Neural progenitor cell (in vitro differentiated cells): ENCODE measurements at regions not wholly inside any gene's neighbourhood (a gene's known extent, or its start where the extent isn't known, plus 50 kb on each side); places are given as distances from the start of the nearest gene placed in this dataset.
"Not testable (repeated sequence)": the region's sequence is repeated elsewhere in the genome, so short reads cannot be mapped to it uniquely, and the experiment has no call there.

Source experiments
- DNase-seq: peaks from one replicate; pipeline ENCODE4 v3.0.0-alpha.2; 2016; ENCODE audit warnings: low spot score
- H2AFZ ChIP-seq: fragments of 200-600 bp; sonication (generic); replicated peaks from 2 replicates; pipeline ENCODE4 v1.6.1; 2016; ENCODE audit warnings: antibody characterized with exemption
- H3F3A ChIP-seq: fragments of 200-600 bp; sonication (generic); 2 replicates; pipeline ENCODE4 v1.6.1; 2016; ENCODE audit warnings: antibody characterized with exemption, low read depth
- H3K27ac ChIP-seq: fragments of 200-600 bp; sonication (generic); 2 replicates; pipeline ENCODE4 v1.5.1; 2016; ENCODE audit warnings: mild to moderate bottlenecking
- H3K27me3 ChIP-seq: fragments of 200-600 bp; sonication (generic); 2 replicates; pipeline ENCODE4 v1.6.1; 2016; ENCODE audit warnings: mild to moderate bottlenecking, moderate library complexity
- H3K36me3 ChIP-seq: fragments of 200-600 bp; sonication (generic); 2 replicates; pipeline ENCODE4 v1.5.1; 2016
- H3K4me1 ChIP-seq: fragments of 200-600 bp; sonication (generic); 2 replicates; pipeline ENCODE4 v1.6.1; 2016; ENCODE audit warnings: mixed run types
- H3K4me2 ChIP-seq: fragments of 200-600 bp; sonication (generic); 2 replicates; pipeline ENCODE4 v1.6.1; 2016
- H3K4me3 ChIP-seq: fragments of 200-600 bp; sonication (generic); 2 replicates; pipeline ENCODE4 v1.5.1; 2016
- H3K79me2 ChIP-seq: fragments of 200-600 bp; sonication (generic); 2 replicates; pipeline ENCODE4 v1.6.1; 2016; ENCODE audit warnings: low read depth
- H3K9ac ChIP-seq: fragments of 200-600 bp; sonication (generic); 2 replicates; pipeline ENCODE4 v1.6.1; 2016
- H3K9me3 ChIP-seq: fragments of 200-600 bp; sonication (generic); 2 replicates; pipeline ENCODE4 v1.5.1; 2016; ENCODE audit warnings: low read depth
- H4K20me1 ChIP-seq: fragments of 200-600 bp; sonication (generic); 2 replicates; pipeline ENCODE4 v1.6.1; 2016; ENCODE audit warnings: low read depth
- H3K27ac Mint-ChIP-seq: 3 replicates; pipeline ENCODE4 v1.8.0; 2021; ENCODE audit warnings: mixed read lengths
- H3K27me3 Mint-ChIP-seq: 2 replicates; pipeline ENCODE4 v1.8.0; 2022; ENCODE audit warnings: low read depth, mild to moderate bottlenecking, inconsistent platforms, moderate library complexity, mixed read lengths; ENCODE audit not compliant: insufficient read depth
- H3K36me3 Mint-ChIP-seq: 3 replicates; pipeline ENCODE4 v1.8.0; 2021; ENCODE audit warnings: mixed read lengths
- H3K4me1 Mint-ChIP-seq: 3 replicates; pipeline ENCODE4 v1.8.0; 2021; ENCODE audit warnings: mixed read lengths
- H3K4me3 Mint-ChIP-seq: 3 replicates; pipeline ENCODE4 v1.8.0; 2021; ENCODE audit warnings: mild to moderate bottlenecking, moderate library complexity, mixed read lengths
- H3K9me3 Mint-ChIP-seq: 3 replicates; pipeline ENCODE4 v1.8.0; 2020; ENCODE audit warnings: mixed read lengths
- CTCF ChIP-seq: fragments of 200-600 bp; sonication (generic); IDR thresholded peaks from 2 replicates; pipeline ENCODE4 v1.5.1; 2017; ENCODE audit warnings: antibody characterized with exemption, mild to moderate bottlenecking
- EZH2 ChIP-seq: fragments of 200-600 bp; sonication (generic); IDR thresholded peaks from 2 replicates; pipeline ENCODE4 v1.6.1; 2017; ENCODE audit warnings: antibody characterized with exemption, mild to moderate bottlenecking, moderate library complexity
- EZH2phosphoT487 ChIP-seq: fragments of 200-600 bp; sonication (generic); IDR thresholded peaks from 2 replicates; pipeline ENCODE4 v1.6.1; 2017; ENCODE audit warnings: antibody characterized with exemption

GRCh38 chr10:78096486-78096885 is 62.8 kb downstream of the RPS24 start:
- not testable (repeated sequence) for H4K20me1 ChIP-seq, H3K27me3 Mint-ChIP-seq, H3K4me1 Mint-ChIP-seq, H3K9me3 ChIP-seq, H3K4me3 Mint-ChIP-seq, H3K9ac ChIP-seq, H3K4me1 ChIP-seq, H3K36me3 ChIP-seq, H3K79me2 ChIP-seq, DNase-seq, H3K4me2 ChIP-seq, H3F3A ChIP-seq, H3K27ac ChIP-seq, H3K36me3 Mint-ChIP-seq, H2AFZ ChIP-seq, H3K4me3 ChIP-seq, H3K27ac Mint-ChIP-seq, H3K27me3 ChIP-seq
- peaks cover 22% of the 10 kb centered on the region for H3K9me3 Mint-ChIP-seq

GRCh38 chr10:78102593-78102992 is 68.9 kb downstream of the RPS24 start:
- H3K27ac Mint-ChIP-seq, H3K36me3 Mint-ChIP-seq, H3K27me3 ChIP-seq, H3K4me3 Mint-ChIP-seq, H3F3A ChIP-seq, H3K9me3 ChIP-seq, H3K4me2 ChIP-seq, H3K4me1 ChIP-seq, DNase-seq, H3K27ac ChIP-seq, H3K27me3 Mint-ChIP-seq, H3K4me3 ChIP-seq, H3K9ac ChIP-seq, H2AFZ ChIP-seq, H3K79me2 ChIP-seq, H4K20me1 ChIP-seq, H3K4me1 Mint-ChIP-seq, H3K36me3 ChIP-seq: not testable (repeated sequence)
- peaks cover 55% of the 10 kb centered on the region for H3K9me3 Mint-ChIP-seq

GRCh38 chr10:78109210-78109609 is 75.5 kb downstream of the RPS24 start:
- H3K27me3 ChIP-seq, result no peaks in the 10 kb centered on the region
- Mint-ChIP-seq H3K27me3 (peaks cover 3% of the 10 kb centered on the region), H3K27ac (no peak overlapping the region), H3K4me1 (peaks cover 5% of the 10 kb centered on the region), H3K36me3 (no peaks in the 10 kb centered on the region), H3K4me3 (no peak overlapping the region), H3K9me3 (peaks cover 28% of the 10 kb centered on the region)
- H3K36me3 ChIP-seq, result no peaks in the 10 kb centered on the region
- H3K27ac ChIP-seq, result no peak overlapping the region
- no peak overlapping the region for H3K9ac ChIP-seq
- peak; percentile 14 for DNase-seq
- H3K4me3 ChIP-seq, result no peak overlapping the region
- H4K20me1 ChIP-seq, result no peaks in the 10 kb centered on the region
- peak overlapping the region; percentile 22 for H2AFZ ChIP-seq
- H3K9me3 ChIP-seq, result no peaks in the 10 kb centered on the region
- H3K4me2 ChIP-seq, result no peak overlapping the region
- H3F3A ChIP-seq, result no peaks in the 10 kb centered on the region
- H3K4me1 ChIP-seq, result no peaks in the 10 kb centered on the region
- no peaks in the 10 kb centered on the region for H3K79me2 ChIP-seq
- TF ChIP-seq EZH2 (no peak), CTCF (peak; percentile 10), EZH2phosphoT487 (no peak)

GRCh38 chr10:78115135-78115853 is 81.6 kb downstream of the RPS24 start:
- Mint-ChIP-seq H3K4me3 (no peak overlapping the region), H3K36me3 (no peaks in the 10 kb centered on the region), H3K9me3 (no peaks in the 10 kb centered on the region), H3K27me3 (peaks cover 3% of the 10 kb centered on the region), H3K4me1 (no peaks in the 10 kb centered on the region), H3K27ac (no peak overlapping the region)
- DNase-seq, result no peak
- H3K9me3 ChIP-seq, result no peaks in the 10 kb centered on the region
- no peaks in the 10 kb centered on the region for H3K36me3 ChIP-seq
- no peak overlapping the region for H3K4me2 ChIP-seq
- H3K27ac ChIP-seq, result no peak overlapping the region
- no peak overlapping the region for H3K4me3 ChIP-seq
- H2AFZ ChIP-seq, result no peak overlapping the region
- no peaks in the 10 kb centered on the region for H3K27me3 ChIP-seq
- no peak overlapping the region for H3K9ac ChIP-seq
- H4K20me1 ChIP-seq, result no peaks in the 10 kb centered on the region
- TF ChIP-seq EZH2phosphoT487 (no peak), EZH2 (no peak), CTCF (no peak)
- H3K4me1 ChIP-seq, result no peaks in the 10 kb centered on the region
- no peaks in the 10 kb centered on the region for H3F3A ChIP-seq
- no peaks in the 10 kb centered on the region for H3K79me2 ChIP-seq
